NOMO-1 treated with dmso at 0.1 percent for 144 hours (cell line): ENCODE measurements at regions not wholly inside any gene's neighbourhood (a gene's known extent, or its start where the extent isn't known, plus 50 kb on each side); places are given as distances from the start of the nearest gene placed in this dataset.
"Not testable (repeated sequence)": the region's sequence is repeated elsewhere in the genome, so short reads cannot be mapped to it uniquely, and the experiment has no call there.

Experiments
- DNase-seq: peaks from one replicate; lab custom pipeline; 2025; ENCODE audit not compliant: unreplicated experiment; lab: John Stamatoyannopoulos, UW

DNA sequence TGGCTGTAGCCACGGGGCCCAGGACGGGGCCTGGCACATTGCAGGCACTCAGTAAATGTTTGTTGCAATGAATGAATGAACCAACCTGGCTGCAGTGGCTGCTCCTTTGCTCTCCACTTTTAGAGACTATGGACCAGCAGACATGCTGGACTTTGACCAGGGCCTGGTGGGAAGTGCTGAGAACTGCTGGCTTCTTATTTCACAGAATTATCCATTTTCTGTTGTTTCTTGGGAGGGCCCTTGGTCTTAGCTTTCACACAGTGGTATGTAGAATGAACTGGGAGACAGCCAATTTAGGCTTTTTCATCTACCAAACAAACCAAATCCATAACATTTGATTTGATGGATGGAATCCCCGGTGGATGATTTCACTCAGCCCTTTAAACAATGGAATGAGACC is 78.0 kb upstream of the LHFPL2 start:
- DNase-seq, result no peak

DNA sequence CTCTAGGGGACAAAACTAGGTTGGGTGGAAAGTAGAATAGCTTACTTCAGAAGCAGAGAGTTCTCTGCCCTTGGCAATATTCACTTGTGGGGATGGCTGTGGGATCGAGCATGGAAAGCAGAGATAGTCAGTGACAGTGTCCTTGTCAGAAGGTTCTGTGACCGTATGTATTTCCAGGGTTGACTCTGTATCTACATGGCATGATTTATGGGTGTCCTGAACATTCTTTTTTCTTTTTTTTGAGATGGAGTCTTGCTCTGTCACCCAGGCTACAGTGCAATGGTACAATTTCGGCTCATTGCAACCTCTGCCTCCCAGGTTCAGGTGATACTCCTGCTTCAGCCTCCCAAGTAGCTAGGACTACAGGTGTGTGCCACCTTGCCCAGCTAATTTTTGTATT is 77.4 kb upstream of the LHFPL2 start:
- no peak for DNase-seq

DNA sequence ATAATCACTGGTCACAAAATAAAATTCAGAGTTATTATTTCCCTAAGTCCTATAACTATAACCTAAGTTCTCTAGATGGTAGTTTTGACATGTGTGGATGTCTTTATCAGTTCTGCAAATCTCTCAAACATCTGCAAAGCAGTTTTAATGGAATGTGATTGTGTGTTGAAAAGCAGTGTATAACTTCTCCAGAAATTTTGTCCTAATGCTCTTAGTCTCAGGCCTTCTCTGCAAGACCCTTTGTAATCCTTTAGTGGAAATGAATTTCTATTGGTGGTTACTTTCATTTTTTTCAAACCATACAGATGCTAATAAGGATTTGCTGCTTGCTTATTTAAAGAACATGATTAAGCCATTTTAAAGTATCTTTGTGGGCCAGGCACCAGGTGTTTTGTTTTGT is 75.5 kb upstream of the LHFPL2 start:
- DNase-seq, result no peak

DNA sequence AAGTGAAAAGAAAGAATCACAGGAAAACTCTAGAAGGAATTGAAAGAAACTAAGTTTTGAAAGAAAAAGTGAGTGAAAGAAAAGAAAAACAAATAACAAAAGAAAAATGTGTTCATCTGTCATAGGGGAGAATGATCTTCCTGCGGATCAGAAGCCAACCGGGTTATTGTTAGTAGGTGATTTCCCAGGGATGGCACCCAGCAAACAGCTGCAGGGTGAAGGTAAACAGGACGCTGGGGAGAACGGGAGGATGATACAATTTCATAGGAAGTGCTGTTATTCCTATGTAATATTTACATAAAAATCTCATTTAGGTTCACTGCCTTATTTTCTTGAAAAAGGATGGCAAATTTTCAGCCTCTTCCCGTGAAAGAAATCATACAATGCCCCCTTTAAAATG is 72.4 kb upstream of the LHFPL2 start:
- no peak for DNase-seq

DNA sequence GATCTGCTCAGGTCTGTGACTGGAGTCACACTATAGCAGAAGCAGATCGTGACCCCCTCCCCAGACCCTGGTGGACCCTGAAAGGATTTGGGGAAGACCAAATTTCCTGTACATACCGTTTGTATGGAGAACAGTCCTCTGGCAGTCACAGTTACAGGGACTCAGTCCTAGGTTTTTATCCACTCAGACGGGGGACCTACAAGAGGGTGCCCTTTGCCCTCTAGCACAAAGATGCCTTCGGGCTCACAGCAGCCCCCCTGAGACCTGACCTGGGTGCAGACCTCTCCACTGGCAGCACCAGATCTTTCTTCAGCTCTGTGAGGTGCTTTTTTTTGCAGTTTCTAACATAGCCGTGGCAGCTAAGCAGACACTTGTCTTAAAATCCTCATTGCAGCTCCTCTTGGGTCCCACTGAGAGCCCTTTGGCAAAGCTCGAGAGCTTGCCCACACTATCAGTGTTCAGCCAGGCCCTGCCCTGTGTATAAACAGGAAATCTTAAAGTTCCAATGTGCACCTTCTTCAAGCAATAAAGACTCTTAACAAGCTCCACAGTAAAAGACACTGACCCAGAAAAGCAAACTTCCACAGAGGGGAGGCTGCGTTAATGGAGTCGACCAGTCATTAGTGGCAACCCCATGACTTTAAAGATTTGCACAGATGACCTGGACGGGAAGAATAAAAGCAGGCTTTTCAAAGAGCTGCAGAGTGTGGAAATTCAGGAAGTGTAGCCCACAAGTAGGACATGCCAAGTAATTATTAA is 71.8 kb upstream of the LHFPL2 start:
- no peak for DNase-seq

DNA sequence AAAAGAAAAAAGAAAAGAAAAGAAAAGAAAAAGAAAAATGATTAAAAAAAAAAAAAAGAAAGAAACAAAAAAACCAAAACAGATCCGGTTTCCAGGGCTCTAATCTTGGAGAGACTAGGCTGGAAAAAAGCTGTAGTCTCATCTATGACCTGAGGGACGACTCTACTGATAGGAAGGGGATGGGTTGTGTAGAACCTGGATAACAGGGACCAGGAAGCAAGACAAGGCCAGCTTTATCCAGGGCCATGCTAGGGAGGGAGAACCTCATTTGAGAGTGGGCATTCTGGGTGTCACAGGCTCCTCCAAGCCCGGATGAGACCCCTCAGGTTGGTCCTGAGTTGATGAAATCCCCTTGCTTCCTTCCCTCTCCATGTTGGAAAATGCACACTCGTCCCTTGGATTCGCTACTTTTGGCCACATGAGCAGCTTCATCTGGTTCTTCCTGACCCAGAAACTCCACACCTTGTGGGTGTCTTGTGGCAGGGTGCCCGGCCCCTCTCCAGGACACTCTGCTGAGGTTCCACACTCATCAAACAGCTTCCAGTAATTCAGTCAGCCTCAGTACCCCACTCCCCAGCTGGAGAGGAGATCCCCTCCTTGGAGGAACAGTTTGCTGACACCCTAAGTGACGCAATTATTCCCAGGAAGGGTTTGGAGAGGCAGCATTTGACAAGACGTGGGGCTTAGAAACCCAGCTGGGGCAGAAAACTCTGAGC is 71.1 kb upstream of the LHFPL2 start:
- no peak for DNase-seq

DNA sequence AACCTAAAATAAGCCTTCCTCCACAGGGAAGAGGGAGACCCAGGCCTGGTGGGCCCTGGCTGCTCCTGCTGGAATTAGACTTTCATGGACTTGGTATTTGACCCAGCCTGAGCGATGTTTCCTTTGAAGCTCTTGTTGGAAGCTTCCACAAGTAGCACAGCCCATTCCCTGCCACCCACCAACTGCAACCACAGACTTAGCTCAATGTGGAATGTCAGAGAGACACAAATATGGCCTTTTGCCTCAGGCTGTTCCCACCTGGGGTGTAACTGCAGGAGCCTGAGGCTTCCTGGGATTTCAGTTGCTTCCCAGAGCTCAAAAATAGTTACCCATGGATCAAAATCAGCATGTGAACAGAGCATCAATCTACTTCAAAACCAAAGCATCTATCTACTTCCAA is 70.3 kb upstream of the LHFPL2 start:
- DNase-seq, result no peak

DNA sequence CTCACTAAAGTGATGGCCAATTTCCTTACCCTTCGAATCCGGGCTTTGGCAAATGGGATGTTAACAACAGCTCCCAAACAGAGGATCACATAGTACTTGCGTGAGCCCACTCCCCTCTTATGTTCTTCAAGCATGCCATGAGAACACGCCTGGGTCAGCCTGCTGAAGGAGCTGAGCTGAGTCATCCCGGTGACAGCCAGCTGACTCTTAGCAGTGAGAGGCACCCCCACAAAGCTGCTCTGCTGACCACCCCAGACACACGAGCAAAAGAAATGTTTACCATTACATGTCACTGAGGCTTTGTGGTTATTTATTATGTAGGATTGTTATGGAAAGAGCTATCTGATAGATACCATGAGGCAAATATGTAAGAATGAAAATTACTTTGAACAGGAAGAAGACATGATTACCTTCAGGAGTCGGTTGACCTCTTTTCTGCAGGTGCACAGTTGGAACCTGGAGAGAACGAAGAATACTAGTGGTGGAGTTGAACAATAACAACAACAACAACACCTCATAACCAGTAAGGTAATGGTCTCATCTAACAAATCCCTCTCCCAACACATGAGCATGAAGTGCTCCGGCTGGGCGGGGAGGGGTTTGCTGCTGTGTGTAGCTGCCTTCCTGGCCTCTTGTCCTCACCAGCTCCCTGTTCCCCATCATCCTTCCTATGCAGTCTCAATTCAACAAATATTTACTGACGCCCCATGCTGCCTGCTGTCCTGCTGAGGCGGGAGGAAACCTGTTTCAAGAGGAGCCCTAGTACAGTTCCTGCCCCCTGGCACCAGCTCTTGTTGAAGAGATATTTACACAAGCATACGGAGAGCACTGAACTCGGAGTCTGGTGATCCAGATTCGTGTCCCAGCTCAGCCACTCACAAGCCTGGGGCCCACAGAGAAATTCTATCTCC is 69.4 kb upstream of the LHFPL2 start:
- no peak for DNase-seq

DNA sequence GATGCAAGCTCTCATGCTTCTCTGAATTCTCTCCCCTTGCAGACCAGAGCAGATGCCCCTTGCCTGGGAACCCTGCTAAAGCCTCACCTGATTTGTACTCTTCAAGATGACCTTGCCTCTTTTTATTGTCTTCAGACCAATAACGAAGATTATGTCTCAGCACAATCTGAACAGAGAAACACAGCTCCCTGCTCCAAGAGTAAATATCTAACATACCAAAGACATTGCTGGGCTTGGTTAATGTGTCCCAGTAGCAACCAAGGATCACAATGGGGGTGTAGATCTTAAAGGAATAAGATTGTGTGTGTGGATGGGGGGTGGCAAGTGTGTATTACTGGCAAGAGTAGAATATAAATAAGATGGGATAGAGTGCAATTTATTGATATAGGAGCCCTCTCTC is 67.6 kb upstream of the LHFPL2 start:
- no peak for DNase-seq

DNA sequence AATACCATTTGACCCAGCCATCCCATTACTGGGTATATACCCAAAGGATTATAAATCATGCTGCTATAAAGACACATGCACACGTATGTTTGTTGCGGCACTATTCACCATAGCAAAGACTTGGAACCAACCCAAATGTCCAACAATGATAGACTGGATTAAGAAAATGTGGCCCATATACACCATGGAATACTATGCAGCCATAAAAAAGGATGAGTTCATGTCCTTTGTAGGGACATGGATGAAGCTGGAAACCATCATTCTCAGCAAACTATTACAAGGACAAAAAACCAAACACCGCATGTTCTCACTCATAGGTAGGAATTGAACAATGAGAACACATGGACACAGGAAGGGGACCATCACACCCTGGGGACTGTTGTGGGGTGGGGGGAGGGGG is 66.8 kb upstream of the LHFPL2 start:
- not testable (repeated sequence) for DNase-seq

DNA sequence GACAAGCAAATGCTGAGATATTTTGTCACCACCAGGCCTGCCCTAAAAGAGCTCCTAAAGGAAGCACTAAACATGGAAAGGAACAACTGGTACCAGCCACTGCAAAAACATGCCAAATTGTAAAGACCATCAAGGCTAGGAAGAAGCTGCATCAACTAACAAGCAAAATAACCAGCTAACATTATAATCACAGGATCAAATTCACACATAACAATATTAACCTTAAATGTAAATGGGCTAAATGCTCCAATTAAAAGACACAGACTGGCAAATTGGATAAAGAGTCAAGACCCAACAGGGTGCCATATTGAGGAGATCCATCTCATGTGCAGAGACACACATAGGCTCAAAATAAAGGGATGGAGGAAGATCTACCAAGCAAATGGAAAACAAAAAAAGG is 63.1 kb upstream of the LHFPL2 start:
- not testable (repeated sequence) for DNase-seq

DNA sequence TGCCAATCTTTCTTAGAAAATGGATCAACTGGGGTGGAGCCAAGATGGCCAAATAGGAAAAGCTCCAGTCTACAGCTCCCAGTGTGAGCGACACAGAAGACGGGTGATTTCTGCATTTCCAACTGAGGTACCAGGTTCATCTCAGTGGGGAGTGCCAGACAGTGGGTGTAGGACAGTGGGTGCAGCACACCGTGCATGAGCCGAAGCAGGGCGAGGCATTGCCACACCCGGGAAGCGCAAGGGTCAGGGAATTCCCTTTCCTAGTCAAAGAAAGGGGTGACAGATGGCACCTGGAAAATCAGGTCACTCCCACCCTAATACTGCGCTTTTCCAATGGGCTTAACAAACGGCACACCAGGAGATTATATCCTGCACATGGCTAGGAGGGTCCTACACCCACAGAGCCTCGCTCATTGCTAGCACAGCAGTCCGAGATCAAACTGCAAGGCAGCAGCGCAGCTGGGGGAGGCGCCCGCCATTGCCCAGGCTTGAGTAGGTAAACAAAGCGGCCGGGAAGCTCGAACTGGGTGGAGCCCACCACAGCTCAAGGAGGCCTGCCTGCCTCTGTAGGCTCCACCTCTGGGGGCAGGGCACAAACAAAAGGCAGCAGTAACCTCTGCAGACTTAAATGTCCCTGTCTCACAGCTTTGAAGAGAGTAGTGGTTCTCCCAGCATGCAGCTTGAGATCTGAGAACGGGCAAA is 61.3 kb upstream of the LHFPL2 start:
- DNase-seq, result not testable (repeated sequence)

DNA sequence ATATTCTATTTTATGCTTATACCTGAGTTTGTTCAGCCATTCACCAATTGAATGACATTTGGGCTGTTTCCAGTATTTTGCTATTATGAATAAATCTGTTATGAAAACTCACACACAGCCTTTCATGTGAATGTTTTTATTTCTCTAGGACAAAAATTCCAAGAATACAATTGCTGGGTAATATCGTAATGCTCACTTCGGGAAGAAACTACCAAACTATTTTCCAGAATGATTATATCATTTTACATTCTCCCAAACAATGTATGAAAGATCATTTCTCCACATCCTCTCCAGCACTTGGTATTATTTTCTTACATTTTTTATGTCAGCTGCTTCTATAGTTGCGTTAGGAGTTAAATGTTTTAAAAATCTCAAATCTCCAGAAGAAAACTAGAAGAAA is 58.3 kb upstream of the LHFPL2 start:
- no peak for DNase-seq

DNA sequence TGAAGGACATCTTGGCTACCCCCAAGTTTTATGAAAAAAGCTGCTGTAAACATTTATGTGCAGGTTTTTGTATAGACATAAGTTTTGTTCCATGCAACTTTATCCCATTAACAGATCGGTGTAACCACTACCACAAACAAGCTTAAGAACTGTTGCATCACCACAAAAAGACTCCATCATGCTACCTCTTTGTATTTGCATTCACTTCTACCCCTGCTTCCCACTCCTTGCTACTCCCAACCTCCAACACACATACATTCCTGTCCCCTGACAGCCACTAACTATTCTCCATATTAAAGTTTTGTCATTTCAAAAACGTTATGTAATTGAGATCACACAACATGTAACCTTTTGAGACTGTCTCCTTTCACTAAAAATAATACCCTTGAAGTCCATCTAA is 57.8 kb upstream of the LHFPL2 start:
- DNase-seq, result no peak

DNA sequence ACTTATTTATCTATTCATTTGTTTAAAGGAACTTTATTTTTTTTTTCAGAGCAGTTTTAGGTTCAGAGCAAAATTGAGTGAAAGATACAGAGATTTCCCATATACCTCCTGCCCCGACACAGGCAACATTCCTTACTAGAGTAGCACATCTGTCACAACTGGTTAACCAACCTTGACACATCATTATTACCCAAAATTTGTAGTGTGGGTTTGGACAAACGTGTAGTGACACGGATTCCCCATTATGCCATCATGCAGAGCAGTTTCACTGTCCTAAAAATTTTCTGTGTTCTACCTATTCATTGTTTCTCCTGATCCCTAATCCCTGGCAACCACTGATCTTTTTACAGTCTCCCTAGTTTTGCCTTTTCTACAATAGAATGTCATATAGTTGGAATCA is 57.3 kb upstream of the LHFPL2 start:
- DNase-seq, result no peak

DNA sequence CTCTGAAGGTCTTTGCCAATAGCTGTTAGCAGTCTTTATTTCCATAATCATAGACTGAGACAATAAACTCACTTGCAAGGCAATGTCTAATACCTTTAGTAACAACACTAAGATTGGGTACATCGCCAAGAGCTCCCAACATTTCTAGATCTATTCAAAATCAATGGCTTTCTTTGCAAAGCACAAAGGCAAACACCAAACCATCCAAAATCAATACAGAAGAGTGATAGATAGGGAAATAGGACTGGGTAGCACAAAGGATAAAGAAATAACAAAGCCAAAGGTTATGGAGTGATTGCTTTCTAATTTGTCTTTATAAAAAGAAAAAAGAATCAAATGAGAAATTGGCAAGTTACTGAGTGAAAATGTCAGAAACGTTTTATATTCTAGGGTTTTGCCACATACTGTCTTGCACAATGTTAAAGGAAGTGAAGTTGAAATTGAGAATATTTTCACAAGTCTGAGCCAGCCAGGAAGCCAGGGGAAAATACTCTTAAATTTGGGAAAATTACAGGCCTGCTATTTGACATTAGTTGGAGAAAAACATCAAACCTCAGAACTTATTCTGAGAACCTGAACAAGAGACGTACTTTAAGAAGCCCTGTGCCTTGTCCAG is 53.3 kb upstream of the LHFPL2 start:
- DNase-seq, result no peak

DNA sequence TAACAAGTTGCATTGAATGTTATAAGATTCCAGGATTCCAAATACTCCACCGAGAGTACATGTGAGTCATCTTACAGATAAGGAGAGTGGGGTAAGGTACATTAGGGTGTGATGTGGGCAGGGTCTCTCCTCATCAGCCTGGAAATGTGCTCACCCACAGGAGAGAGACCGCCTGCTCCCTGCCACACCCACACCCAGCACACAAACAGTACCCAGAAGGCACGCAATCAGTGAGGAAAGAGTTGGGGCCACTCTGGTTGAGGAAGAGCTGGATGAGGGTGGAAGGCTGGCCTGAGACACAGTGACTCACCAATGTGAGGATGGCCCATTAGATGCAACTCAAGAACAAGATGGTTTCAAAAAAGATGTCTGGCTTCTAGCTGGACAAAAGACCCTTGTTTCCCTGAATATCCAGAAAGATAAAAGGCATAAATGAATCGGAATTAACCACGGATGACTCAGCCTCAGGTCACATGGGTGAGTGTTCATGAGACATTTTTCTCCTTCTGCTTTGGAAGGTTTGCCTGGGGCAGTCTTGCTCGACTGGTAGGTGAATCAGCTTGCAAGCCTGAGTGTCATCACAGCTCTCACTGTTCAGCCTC is 51.1 kb upstream of the LHFPL2 start:
- DNase-seq, result peak; percentile 48

DNA sequence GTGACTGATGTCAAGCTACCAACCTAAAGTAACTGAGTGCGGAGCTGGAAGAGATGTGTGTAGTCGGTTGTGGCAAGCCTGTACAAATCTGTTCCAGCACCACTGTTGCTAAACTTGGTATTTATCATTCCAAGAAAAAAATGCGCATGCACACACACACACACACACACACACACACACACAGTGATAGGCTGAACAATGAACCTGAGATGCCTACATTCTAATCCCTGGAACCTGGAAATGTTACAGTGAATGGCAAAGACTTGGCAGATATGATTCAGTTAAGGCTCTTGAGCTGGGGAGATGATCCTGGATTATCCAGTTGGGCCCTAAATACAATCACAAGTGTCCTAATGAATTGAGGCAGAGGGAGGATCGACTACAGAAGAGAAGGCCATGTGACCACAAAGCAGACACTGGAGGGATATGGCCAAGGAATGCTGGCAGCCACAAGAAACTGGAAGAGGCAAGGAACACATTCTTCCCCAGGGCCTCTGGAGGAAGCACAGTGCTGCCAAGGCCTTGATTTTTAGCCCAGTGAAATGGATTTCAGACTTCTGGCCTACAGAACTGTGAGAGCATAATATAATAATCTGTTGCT is 49.7 kb upstream of the LHFPL2 start:
- no peak for DNase-seq
